Uterus (tissue), 2 donors: ENCODE measurements at regions not wholly inside any gene's neighbourhood (a gene's known extent, or its start where the extent isn't known, plus 50 kb on each side); places are given as distances from the start of the nearest gene placed in this dataset.

Experiments
- POLR2A ChIP-seq, 2 donors: fragments of 450-650 bp; IDR thresholded peaks; one replicate each; pipeline ENCODE4 v1.6.1; 2016; ENCODE audit warnings: antibody characterized with exemption in 2 of 2, mild to moderate bottlenecking in 1 of 2, moderate library complexity in 1 of 2
- TF ChIP-seq, protein P1 (sequence below), 4 experiments: fragments of 200-600 bp in 2 of 4; fragments of 450-650 bp in 2 of 4; sonication (generic) in 2 of 4; IDR thresholded peaks; one replicate each; pipeline ENCODE4 v1.5.1; 2016 to 2019; ENCODE audit warnings: antibody characterized with exemption in 4 of 4, mild to moderate bottlenecking in 2 of 4, moderate library complexity in 1 of 4

DNA sequence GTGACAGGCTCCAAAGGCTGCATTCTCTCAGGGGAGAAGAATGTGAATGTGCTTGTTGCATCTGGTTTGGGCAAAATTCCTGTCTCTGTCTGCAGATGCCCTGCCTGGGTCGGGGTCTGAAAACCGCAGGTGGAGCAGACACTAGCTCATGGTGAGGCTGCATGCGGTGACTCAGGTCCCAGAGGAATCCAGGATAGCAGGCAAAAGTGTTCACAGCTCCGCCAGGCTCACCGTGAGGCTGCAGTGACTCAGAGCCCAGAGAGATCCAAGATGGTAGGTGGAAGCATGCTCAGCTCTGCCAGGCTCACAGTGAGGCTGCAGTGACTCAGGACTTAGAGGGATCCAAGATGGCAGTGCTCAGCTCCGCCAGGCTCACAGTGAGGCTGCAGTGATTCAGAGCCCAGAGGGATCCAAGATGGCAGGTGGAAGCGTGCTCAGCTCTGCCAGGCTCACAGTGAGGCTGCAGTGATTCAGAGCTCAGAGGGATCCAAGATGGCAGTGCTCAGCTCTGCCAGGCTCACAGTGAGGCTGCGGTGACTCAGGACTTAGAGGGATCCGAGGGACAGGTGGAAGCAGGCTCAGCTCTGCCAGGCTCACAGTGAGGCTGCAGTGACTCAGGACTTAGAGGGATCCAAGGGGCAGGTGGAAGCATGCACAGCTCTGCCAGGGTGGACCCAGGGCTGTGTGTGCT, 200.5 kb downstream of the ACKR3 start:
- TF ChIP-seq POLR2A (IDR thresholded peaks at IDR 0.05): no peak
- TF ChIP-seq, protein P1, sequence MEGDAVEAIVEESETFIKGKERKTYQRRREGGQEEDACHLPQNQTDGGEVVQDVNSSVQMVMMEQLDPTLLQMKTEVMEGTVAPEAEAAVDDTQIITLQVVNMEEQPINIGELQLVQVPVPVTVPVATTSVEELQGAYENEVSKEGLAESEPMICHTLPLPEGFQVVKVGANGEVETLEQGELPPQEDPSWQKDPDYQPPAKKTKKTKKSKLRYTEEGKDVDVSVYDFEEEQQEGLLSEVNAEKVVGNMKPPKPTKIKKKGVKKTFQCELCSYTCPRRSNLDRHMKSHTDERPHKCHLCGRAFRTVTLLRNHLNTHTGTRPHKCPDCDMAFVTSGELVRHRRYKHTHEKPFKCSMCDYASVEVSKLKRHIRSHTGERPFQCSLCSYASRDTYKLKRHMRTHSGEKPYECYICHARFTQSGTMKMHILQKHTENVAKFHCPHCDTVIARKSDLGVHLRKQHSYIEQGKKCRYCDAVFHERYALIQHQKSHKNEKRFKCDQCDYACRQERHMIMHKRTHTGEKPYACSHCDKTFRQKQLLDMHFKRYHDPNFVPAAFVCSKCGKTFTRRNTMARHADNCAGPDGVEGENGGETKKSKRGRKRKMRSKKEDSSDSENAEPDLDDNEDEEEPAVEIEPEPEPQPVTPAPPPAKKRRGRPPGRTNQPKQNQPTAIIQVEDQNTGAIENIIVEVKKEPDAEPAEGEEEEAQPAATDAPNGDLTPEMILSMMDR (IDR thresholded peaks at IDR 0.05): no peak
